HL-60 (cell line): ENCODE measurements at regions not wholly inside any gene's neighbourhood (a gene's known extent, or its start where the extent isn't known, plus 50 kb on each side); places are given as distances from the start of the nearest gene placed in this dataset.

ENCODE experiments used
- DNase-seq, 2 experiments: peaks; one replicate each; pipeline ENCODE4 v3.0.0-alpha.2; 2010 to 2020; ENCODE audit warnings: low read depth in 1 of 2, low spot score in 1 of 2
- H3K27ac ChIP-seq: fragments of 250-450 bp; sonication (Bioruptor Pico); replicated peaks from 2 replicates; pipeline ENCODE4 v1.5.1; 2020; ENCODE audit warnings: mild to moderate bottlenecking, moderate library complexity
- H3K27me3 ChIP-seq: fragments of 250-450 bp; sonication (Bioruptor Pico); 2 replicates; pipeline ENCODE4 v1.5.1; 2021; ENCODE audit warnings: mild to moderate bottlenecking, moderate library complexity; ENCODE audit not compliant: insufficient read depth, poor library complexity, severe bottlenecking
- H3K4me3 ChIP-seq: replicated peaks from 2 replicates; pipeline ENCODE4 v1.5.1; 2011; ENCODE audit warnings: mild to moderate bottlenecking, control low read depth, low read length; ENCODE audit not compliant: insufficient read depth
- CTCF ChIP-seq: IDR thresholded peaks from one replicate; pipeline ENCODE4 v1.5.1; 2011; ENCODE audit warnings: low read length, control low read depth, inconsistent platforms; ENCODE audit not compliant: insufficient read depth
- GABPA ChIP-seq: IDR thresholded peaks from 2 replicates; pipeline ENCODE4 v1.6.1; 2012; ENCODE audit warnings: low read depth
- POLR2AphosphoS5 ChIP-seq: IDR thresholded peaks from 2 replicates; pipeline ENCODE4 v1.6.1; 2012; ENCODE audit warnings: low read depth
- REST ChIP-seq: IDR thresholded peaks from 2 replicates; pipeline ENCODE4 v1.6.1; 2012; ENCODE audit warnings: low read depth; ENCODE audit not compliant: insufficient replicate concordance
- SPI1 ChIP-seq: IDR thresholded peaks from 2 replicates; pipeline ENCODE4 v1.6.1; 2012; ENCODE audit warnings: low read depth, mild to moderate bottlenecking, borderline replicate concordance

GRCh38 chr9:81394881-81395675 lies 294.3 kb downstream of the TLE1 start:
- no peak for DNase-seq
- Histone ChIP-seq H3K27ac (no peak overlapping the region), H3K4me3 (no peak overlapping the region), H3K27me3 (no peaks in the 10 kb centered on the region)
- no peak for TF ChIP-seq SPI1

GRCh38 chr9:81393985-81394811 lies 295.1 kb downstream of the TLE1 start:
- DNase-seq: no peak
- Histone ChIP-seq H3K27me3 (no peaks in the 10 kb centered on the region), H3K4me3 (no peak overlapping the region), H3K27ac (no peak overlapping the region)
- no peak for TF ChIP-seq SPI1
- no peak for TF ChIP-seq POLR2AphosphoS5
- TF ChIP-seq CTCF: no peak
- no peak for TF ChIP-seq REST

- H3K27me3 ChIP-seq: no peaks in the 10 kb centered on the region
- H3K27ac ChIP-seq: no peak overlapping the region
- TF ChIP-seq REST: no peak
- no peak for TF ChIP-seq CTCF
- no peak for TF ChIP-seq SPI1
- no peak for TF ChIP-seq POLR2AphosphoS5
- DNase-seq: no peak
- no peak overlapping the region for H3K4me3 ChIP-seq
Measured at GRCh38 chr9:81391457-81391825, 297.9 kb downstream of the TLE1 start.

GRCh38 chr9:81390792-81391456 lies 298.4 kb downstream of the TLE1 start:
- no peak overlapping the region for H3K27ac ChIP-seq
- DNase-seq: no peak
- no peak overlapping the region for H3K4me3 ChIP-seq
- no peaks in the 10 kb centered on the region for H3K27me3 ChIP-seq
- TF ChIP-seq SPI1: no peak
- no peak for TF ChIP-seq GABPA
- no peak for TF ChIP-seq POLR2AphosphoS5
- no peak for TF ChIP-seq REST
- TF ChIP-seq CTCF: no peak
